ENCODE measurements at regions not wholly inside any gene's neighbourhood (a gene's known extent, or its start where the extent isn't known, plus 50 kb on each side); places are given as distances from the start of the nearest gene placed in this dataset.

- DNase-seq (ENCODE audit: low read depth) = no peak
Observed at GRCh38 chr16:86913886-86914285, 335.5 kb downstream of the FOXL1 start.

- DNase-seq (ENCODE audit: low read depth) = no peak
Observed at GRCh38 chr16:86914876-86915717, 336.7 kb downstream of the FOXL1 start.

DNA sequence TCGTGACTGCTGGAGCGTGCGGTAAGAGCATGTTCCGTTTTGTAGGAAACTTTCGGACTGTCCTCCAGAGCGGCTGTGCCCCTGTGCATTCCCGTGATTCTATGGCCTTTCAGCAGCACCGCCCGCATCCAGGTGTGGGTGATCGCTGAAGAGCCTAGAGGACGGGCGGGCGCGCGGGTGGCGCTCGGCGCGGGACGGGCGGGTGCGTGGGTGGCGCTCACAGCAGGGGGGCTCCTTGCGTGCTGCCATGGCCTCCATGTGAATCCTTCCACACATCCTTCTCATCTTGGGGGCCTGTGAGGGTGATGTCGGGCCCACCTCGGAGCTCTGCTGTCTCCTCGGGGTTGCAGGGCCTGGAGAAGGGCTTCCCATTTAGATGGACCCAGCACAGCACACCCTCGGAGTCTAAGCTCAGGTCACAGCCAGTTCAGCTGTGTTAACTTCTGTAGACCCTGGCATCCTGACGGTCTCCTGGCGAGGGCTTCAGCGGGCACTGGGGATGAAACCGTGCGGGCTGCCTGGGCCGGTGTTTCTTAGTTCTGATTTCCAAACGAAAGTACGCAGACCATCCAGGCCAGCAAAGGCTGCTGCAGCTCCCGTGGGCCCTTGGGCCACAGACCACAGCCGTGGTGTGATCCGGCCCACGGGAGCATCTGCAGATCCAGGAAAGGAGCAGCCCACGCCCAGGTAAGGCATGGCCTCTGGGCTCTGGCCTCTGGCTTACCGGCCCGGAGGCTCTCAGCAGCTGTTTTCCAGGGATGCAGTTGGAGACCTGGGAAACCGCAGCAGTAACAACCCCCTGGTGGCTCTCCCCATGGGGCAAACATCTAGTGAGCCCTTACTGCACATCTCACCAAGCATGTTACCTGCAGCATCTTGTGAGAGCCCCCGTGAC, 339.4 kb downstream of the FOXL1 start:
- no peak for DNase-seq (ENCODE audit: low read depth)

DNA sequence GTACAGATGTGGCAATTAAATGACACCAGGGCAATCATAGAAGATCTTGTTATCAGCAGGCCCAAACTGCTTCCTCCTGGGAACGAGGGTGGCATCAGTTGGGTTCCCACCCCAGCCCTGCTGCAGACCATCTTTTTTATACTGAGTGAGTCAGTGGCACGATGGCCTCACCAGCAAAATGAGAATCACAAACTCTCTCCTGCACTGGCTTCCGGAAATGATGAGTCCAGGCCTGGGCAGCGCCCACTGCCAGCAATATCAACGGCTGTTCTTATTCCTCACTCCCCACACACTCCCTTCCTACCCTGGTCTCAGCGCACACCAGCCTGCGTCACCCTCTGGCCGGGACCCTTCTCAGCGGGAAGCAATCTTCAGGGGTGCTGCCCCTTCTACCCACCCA, 340.3 kb downstream of the FOXL1 start:
- DNase-seq (ENCODE audit: low read depth) = no peak

- DNase-seq (ENCODE audit: low read depth) = no peak
Observed at GRCh38 chr16:86919078-86919477, 340.7 kb downstream of the FOXL1 start.

DNA sequence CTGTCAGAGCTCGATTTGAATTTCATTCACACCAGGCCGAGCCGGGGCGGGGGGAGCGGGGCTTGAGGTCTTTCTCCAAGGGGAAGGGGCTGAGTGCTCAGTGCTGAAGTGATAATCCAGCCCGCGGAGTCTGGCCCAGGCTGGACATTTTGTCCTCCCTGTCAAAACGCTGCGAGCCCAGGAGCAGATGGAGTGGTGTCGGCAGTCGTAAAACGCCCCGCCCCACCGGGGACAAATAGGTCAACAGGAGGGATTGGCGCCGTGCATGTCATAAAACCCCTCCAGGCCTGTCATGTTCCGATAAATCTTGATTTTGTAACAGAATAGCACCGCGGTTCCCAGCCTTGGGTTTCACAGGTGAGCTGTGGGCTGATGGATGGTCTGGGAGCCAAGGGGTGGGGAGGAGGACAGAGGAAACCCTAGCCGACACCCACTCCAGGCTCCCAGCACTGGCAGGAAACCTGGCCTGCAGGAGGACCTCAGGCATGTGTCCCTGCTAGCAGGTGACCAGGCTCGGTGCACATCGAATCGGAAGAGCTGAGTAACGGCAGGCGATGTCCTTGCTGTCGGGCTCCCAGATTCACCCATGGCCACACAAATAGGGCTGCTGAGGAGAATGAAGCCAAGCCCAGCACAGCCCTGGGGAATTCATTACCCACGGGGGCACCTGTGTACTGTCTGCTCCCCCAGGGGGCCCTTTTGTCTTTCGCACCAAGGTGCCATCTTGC, 341.4 kb downstream of the FOXL1 start:
- DNase-seq (ENCODE audit: low read depth) = no peak

DNA sequence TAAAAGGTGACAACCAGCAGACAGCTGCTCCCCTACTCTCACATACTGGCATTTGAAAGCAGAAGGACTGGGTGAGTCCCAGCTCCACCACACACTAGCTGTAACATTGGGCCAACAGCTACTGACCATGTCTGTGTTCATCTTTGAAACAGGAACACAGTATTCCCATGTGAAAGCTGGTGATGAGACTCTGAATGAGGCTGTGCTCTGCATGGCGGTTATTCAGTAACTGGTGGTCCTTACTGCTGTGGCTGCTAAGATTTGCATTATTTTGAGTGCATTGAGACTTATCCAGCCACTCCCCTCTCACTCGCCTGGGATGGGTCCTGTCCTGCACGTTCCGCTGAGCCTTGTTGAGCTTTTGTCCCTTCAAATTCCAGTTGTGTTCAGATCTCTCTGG, 342.9 kb downstream of the FOXL1 start:
- DNase-seq (ENCODE audit: low read depth) = no peak

DNA sequence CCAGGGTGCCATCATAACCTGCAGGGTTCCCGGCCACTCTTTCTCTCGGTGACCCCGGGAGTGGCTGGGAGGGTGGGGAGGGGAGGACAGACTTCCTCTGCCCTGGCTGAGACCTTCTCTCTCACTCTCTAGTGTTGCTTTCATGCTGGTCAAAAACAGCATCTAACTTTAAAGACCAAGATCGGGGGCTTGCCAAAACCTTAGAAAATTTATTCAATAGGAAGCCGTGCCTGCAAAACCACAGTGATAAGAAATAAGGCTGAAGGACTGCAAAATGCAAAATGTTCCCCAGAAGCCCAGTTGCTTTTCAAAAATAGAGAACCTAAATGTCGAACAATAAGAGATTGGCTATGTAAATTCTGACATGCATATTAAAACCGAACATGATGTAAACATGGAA, 344.0 kb downstream of the FOXL1 start:
- DNase-seq (ENCODE audit: low read depth) = no peak

DNA sequence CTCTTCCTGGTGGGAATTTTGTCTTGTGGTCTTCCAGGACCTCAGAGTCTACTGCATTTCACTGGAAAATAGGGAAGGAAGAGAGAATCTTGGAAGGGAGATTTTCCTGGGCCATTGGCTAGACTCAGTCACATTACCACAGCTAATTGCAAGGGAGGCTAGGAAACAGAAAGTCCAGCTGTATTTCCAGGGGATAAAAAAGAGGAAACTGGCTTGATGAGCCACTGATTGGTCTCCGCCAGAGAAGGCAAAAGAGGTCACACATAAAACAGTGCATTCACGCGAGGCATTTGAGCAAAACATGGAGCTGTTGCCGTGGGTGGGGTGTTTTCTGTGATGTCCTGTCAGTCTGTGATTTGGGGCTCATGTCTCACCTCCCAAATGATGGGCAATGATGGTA, 345.3 kb downstream of the FOXL1 start:
- DNase-seq (ENCODE audit: low read depth) = no peak

DNA sequence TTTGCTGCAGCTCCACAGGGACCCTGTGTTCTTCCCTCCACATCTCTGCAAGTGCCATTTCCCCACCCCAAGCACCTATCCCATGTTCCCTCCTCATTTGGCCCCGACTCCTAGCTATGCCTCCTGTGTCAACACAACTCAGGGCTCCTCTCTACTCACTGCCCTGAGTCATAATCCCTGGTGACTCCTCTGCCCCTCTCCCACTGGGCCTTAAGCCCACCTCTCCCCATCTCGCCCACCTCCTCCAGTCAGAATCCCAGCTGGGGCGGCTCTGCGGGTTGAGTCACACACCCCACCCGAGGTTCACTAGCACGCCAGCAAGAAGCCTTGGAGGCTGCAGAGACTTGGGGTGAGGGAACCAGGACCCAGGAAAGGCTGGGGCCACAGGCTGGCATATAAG, 346.2 kb downstream of the FOXL1 start:
- no peak for DNase-seq (ENCODE audit: low read depth)

DNA sequence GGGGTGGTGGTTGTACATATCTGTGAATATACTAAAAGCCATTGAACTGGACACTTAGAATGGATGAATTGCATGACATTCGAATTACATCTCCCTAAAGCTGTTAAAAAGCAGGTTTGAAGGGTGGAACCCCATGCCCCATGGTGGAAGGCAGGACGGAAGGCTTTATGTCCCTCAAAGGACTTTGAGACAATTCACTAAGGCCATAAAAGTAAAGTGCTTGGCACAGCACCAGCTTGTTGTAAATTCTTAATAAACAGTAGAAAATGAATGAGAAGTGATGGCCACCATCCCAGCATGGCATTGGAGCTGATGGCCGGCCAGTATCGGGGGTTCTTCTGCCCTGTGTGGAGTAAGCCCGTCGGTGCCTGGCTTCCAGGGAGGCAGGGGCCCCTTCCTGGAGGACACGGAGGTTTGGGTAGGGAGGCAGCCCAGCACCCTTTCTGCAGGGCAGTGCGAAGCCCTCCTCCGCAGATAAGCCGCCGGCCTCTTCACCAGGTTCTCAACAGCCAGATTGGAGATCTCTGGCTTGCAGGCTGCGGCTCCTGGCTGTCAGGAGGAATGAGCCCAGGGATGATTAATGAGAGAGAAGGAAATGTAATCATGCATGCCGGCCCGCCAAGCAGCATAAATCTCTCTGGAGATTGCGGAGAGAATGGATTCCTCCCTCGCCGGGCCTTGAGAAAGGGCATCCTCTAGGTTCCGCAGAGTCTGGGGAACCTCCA, 346.9 kb downstream of the FOXL1 start:
- DNase-seq (ENCODE audit: low read depth) = no peak

DNA sequence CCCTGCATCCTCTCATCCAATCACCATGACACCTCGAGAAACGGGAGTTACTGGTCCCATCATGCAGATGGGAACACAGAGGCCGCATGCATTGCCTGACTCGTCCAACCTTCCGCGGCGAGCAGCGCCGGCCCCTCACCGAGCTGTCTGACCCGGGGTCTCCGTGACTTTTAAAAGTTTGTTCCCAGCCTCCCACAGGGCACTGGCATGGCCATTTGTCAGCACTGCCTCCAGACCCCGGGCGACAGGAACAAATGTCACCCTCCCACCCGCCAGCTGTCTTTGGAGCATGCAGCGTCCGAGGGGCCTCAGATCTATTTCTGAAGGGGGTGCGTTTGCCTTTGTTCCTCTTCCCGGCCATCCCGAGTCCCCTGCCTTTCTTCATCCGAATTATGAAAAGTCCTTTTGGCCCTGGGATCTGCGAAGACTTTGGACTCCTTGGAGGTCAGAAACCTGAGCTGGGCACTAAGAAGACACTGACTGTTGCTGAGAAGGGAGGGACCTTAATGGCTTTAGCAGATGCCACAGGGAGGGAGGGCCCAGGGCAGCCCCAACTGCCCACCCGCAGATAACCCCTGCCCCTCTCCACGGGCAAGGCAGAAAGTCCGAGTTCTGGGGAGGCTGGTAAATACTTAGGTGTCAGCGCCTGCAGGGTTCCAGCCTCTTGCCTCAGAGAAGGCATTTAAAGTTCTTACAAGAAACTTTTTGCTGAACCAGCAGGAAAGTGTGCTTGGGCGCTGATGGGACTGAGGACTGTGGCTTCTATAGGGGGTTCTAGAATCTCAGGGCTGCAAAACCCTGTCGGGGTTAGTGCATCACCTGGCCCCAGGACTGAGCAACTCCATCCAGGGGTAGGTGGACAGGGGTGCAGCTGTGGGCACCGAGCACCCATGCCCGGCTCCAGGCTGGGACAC, 348.1 kb downstream of the FOXL1 start:
- DNase-seq (ENCODE audit: low read depth) = no peak

- DNase-seq (ENCODE audit: low read depth) = no peak
Observed at GRCh38 chr16:86927699-86928098, 349.4 kb downstream of the FOXL1 start.

- no peak for DNase-seq (ENCODE audit: low read depth)
Observed at GRCh38 chr16:86928523-86929011, 350.2 kb downstream of the FOXL1 start.

- DNase-seq (ENCODE audit: low read depth) = no peak
Observed at GRCh38 chr16:86929057-86929871, 350.9 kb downstream of the FOXL1 start.

GRCh38 chr16:86930001-86930400, 351.7 kb downstream of the FOXL1 start:
- DNase-seq (ENCODE audit: low read depth) = no peak

- DNase-seq (ENCODE audit: low read depth) = no peak
Observed at GRCh38 chr16:86930663-86931373, 352.5 kb downstream of the FOXL1 start.

- DNase-seq (ENCODE audit: low read depth) = no peak
Observed at GRCh38 chr16:86931410-86931941, 353.1 kb downstream of the FOXL1 start.
